ENCODE measurements at regions not wholly inside any gene's neighbourhood (a gene's known extent, or its start where the extent isn't known, plus 50 kb on each side); places are given as distances from the start of the nearest gene placed in this dataset.
A peak's percentile ranks its signal among the peaks of the same experiment; 100 is the strongest.

DNA sequence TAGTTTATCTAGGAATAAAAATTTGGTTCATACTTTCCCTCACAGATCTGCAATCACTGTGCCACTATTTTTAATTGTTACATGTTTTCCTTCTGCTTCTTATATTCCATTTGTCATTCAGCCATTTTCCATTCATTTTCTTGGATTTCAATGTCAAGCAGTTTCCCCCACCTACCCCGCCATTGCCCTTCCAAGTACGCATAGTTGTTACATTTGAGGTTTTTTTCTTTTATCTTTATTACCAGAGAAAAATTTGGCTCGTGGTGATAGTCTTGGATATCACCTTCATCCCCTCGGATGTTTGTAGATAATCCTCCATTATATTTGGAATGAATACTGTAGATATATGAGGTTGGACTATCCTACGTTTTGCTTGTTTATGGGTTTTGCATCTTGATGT is 159.7 kb downstream of the CRPPA start (continued):
- TF ChIP-seq ZNF318 (IDR thresholded peaks at IDR 0.05; ENCODE audit: borderline replicate concordance in 1 of 2, low read depth in 1 of 2) (no peak; a peak in 1 of 4 replicates), ZNF699 (CRISPR knock-in tag; IDR thresholded peaks at IDR 0.05; ENCODE audit: insufficient replicate concordance) (no peak), SAFB2 (IDR thresholded peaks at IDR 0.05; ENCODE audit: borderline replicate concordance, low read depth, low read length, severe bottlenecking) (no peak), ZBTB2 (IDR thresholded peaks at IDR 0.05) (0 out of 2 replicates have a peak, but pooled peaks have one; percentile 49), TFAM (CRISPR knock-in tag; conservative IDR thresholded peaks at IDR 0.05) (no peak), ZNF224 (CRISPR knock-in tag; IDR thresholded peaks at IDR 0.05) (no peak), NONO (IDR thresholded peaks at IDR 0.05; ENCODE audit: low read depth in 2 of 2, low read length in 1 of 2) (no peak), PCBP2 (IDR thresholded peaks at IDR 0.05; ENCODE audit: low read depth, low read length, poor library complexity, severe bottlenecking) (no peak), KDM4B (IDR thresholded peaks at IDR 0.05; ENCODE audit: borderline replicate concordance in 2 of 2, low read depth in 1 of 2) (no peak), DNMT1 (IDR thresholded peaks at IDR 0.05) (no peak), BRD4 (IDR thresholded peaks at IDR 0.05) (peak; percentile 78; the same call in 1 of the 2 replicates), ZNF766 (CRISPR knock-in tag; conservative IDR thresholded peaks at IDR 0.05) (no peak), HINFP (tag; conservative IDR thresholded peaks at IDR 0.05; ENCODE audit: low read depth) (no peak), MAFG (tag; conservative IDR thresholded peaks at IDR 0.05) (no peak), STAT5A (IDR thresholded peaks at IDR 0.05; ENCODE audit: borderline replicate concordance, low read length) (peak; percentile 74; the same call in 1 of the 2 replicates)
